ENCODE measurements at regions not wholly inside any gene's neighbourhood (a gene's known extent, or its start where the extent isn't known, plus 50 kb on each side); places are given as distances from the start of the nearest gene placed in this dataset.
"Not testable (repeated sequence)": the region's sequence is repeated elsewhere in the genome, so short reads cannot be mapped to it uniquely, and the experiment has no call there.

GRCh38 chr3:17861476-17861875 lies 119.0 kb upstream of the TBC1D5 start:
- no peak for DNase-seq

DNA sequence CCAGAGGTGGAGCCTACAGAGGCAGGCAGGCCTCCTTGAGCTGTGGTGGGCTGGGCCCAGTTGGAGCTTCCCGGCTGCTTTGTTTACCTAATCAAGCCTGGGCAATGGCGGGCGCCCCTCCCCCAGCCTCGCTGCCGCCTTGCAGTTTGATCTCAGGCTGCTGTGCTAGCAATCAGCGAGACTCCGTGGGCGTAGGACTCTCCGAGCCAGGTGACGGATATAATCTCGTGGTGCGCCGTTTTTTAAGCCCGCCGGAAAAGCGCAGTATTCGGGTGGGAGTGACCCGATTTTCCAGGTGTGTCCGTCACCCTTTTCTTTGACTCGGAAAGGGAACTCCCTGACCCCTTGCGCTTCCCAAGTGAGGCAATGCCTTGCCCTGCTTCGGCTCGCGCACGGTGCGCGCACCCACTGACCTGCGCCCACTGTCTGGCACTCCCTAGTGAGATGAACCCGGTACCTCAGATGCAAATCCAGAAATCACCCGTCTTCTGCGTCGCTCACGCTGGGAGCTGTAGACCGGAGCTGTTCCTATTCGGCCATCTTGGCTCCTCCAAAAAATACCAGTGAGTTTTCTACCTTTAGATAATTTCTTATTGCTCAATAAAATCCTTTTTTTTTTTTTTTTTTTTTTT lies 118.5 kb upstream of the TBC1D5 start:
- not testable (repeated sequence) for DNase-seq

- no peak for DNase-seq
Observed at GRCh38 chr3:17852217-17852616, 109.8 kb upstream of the TBC1D5 start.

DNA sequence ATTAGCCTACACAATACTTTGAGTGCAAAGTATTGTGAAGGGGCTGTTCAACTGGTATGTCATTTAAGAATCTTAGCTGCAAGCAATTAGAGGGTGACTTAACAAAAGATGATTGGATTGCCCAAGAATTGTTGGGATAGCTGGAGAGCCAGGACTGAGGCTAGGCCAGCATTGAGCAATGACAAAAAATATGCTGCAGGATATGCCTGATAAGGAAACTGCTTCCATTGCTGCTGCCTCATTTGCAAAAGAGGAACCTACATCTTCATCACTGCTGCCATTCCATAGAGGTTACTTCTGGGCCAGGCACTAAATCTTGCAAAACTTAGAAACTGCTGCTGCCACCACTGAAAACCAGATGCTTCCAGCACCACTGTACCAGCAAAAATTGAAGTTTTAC lies 108.0 kb upstream of the TBC1D5 start:
- no peak for DNase-seq

DNA sequence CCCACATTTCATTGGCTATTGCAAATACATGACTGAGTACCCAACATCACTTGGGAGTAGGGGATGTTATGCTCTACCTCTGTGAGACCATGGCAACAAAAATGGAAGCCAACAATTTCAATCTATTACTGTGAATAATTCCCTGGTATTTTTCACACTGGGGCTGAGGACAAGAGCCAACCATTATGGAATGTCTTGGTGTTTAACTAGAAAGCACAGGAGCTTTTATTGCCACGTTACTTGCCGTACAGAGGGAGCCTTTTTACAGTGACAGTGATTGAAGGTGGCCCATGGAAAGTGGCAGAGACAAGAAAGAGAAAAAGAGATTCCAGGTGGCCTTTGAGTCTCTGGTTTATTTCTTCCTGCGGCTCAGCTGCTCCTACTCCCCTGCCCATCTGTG lies 105.7 kb upstream of the TBC1D5 start:
- no peak for DNase-seq

- no peak for DNase-seq
Observed at GRCh38 chr3:17847156-17847555, 104.7 kb upstream of the TBC1D5 start.

DNA sequence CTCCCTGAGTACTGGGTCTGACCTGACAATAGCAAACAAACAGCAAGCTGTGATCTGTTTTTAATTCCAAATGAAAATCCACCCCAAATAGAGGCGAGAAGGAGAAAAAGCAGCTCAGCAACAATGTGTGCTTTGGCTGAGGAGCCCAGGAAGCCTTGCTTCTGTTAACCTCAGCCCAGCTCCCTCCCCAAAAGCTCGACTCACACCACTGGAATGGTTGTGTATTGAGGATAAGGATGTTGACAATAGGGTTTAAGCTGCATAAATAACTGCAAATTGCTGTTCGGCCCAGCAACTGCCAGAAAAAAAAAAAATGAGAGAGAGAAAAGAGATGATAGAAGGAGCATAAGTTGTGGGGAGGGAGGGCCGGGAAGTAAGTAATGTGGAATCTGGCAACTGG lies 104.0 kb upstream of the TBC1D5 start:
- no peak for DNase-seq

DNA sequence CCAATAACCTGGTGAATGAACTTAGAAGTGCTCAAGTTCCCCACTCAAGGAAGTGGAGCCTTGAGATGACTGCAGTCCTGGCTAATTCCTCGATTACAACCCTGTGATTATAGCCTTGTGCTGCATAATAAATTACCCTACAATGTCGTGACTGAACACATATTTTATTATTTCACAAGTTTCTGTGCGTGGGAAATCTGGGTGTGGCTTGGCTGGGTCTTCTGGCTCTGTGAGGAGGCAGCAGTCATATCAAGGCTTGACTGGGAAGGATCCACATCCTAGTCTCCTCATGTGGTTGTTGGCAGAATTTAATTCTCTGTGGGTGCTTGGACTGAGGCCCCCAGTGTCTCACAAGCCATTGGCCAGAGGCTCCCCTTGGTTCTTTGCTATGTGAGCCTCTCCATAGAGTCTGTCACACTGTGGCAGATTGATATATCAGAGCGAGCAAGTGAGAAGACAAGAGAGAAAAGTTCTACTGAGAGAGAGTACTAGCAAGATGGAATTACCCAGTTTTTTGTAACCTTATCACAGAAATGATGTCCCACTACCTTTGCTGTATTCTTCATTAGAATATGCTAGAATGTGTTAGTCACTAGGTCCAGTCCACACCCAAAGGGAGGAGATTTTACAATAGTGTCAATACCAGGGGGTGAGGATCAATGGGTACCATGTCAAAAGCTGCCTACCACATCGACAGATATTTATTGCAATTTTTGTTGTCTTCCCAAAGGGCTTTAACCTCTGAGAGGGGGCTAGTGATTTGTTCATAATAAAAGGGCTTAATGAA lies 102.8 kb upstream of the TBC1D5 start:
- no peak for DNase-seq

DNA sequence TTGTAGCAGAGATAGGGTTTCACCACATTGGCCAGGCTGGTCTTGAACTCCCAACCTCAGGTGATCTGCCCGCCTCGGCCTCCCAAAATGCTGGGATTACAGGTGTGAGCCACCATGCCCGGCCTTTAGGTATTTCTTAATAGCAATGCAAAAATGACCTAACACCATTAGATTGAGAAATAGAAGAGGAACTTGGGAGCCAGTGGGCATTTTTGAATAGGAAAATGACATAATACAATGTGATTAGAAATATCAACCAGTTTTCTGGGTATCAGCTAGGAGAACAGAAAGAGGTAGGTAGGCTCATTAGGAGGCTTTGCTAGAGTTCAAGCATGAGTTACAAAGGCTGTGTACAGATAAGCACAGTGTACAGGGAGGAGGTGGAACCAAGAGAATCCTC lies 101.8 kb upstream of the TBC1D5 start:
- no peak for DNase-seq

DNA sequence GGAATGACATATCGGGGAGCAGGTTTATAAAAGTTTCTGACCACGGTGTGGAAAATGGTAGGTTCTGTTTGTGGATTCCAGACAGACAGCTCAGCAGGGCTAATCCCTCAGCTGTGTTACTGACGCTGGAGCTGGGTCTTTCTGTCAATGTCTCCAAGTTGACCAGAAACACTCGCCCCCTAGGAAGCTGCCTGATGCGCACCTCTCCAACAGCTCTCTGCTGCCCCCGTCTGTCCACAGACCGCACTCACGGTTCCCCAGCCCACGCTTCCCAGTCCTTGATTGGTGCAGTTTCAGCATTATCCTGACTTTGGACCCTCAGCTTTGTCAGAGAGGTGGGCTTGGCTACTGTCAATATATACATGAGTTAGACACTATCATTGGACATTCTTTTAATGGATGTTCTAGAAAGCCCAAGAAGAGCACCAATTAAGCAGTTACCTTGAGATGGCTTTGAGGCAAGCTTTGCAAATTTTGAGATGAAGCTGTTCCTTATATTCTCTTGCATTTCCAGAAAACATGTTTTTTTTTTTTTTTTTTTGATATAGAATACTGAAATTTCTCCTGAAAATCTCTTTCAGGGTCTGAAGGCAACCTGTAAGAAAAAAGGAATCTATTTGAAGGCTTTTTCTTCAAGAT lies 98.9 kb upstream of the TBC1D5 start:
- peak; percentile 80 for DNase-seq

DNA sequence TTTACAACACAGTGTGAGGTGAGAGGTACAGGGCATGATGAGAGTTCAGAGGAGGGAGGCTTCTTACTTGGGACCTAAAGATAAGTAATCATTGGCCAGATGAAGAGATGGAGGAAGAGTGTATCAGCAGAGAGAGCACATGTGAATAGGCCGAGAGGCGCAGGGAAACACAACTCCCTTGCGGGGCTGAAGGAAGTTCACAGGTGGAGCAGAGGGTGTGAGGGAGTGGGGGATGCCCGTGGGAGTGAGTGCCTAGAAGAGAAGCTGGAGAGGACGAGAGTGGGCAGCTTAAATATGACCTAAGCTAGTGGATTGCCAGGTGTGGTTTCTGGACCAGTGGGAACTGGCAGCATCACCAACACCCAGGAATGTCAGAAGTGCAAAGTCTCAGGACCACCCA lies 98.2 kb upstream of the TBC1D5 start:
- DNase-seq, result no peak

- no peak for DNase-seq
Observed at GRCh38 chr3:17840126-17840525, 97.7 kb upstream of the TBC1D5 start.

DNA sequence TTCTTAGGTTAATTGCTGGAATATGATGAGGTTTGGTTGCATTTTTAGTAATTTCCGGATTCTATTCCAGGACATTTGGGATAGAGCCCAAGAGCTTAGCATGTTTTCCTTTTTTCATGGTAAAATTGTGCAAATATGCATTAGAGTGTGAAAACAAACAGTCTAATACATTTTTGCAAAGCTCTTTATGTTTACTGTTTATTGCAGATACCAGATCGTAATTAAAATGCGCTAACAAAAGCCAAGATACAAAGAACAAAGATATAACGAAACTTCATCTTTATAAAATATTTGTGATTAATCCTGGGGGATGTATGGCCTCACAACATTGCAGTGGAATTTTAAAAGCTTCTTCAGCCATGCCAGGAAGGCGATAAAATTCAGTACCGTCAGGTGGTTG lies 94.5 kb upstream of the TBC1D5 start:
- no peak for DNase-seq

- no peak for DNase-seq
Observed at GRCh38 chr3:17836092-17836491, 93.7 kb upstream of the TBC1D5 start.

DNA sequence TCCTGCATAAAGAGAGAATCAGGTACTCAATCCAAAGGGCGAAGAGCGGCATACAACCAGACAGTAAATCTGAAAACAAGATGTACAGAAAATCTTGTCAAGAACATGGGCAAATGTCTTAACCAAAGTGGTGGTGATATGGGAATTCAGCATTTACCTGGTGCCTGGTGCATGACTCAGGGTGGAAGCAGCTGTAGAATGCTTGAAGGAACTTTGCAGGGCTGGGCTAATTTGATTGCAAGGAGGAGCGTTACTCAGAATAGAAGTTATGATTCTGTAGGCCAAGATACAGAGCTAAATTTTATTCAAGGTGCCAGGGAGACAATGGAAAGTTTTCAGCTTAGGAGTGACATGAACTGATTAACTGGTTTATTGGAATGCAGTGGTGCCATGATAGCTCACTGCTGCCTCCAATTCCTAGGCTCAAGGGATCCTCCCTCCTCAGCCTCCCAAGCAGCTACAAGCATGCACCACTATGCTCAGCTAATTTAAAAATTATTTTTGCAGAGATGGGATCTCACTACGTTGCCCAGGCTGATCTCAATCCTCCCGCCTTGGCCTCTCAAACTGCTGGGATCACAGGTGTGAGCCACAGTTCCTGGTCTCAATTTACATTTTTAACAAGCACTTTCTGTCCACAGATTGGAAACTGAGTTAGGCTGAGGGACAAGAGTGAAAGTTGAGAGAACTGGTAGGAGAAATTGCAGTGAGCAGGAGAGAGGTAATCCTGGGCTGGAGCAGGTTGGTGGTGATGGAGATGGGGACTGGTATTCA lies 91.5 kb upstream of the TBC1D5 start:
- no peak for DNase-seq

DNA sequence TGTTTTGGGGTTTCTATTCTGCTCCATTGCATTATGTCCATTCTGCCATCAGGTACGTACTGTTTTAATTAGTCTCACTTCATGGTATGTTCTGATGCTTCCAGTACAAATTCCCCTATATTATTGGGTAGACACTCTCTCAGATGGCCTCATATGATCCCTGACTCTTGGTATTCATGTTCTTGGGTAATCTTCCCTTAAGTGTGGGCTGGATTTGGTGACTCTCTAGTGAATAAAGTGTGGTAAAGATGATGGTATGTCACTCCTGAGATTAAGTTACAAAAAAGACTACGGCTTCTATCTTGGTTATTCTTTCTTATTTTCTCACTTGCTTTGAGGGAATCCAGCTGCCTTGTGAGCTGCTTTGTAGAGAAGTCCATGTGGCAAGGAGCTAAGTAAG lies 89.6 kb upstream of the TBC1D5 start:
- no peak for DNase-seq

DNA sequence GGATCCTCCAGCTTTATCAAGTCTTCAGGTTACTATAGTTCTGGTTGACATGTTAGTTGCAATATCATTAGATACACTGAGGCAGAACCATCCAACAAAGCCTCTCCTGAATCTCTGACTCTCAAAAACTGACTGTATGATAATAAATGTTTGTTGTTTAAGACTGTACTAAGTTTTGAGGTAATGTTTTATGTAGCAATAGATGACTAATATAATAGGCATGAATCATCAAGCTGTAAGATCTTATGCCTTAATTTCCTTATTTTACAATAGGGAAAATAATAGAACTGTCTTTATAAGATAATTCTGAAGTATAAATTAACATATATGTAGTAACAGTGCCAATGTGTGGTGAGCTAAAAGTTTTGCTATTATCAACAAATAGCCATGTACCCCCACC lies 88.9 kb upstream of the TBC1D5 start:
- DNase-seq, result no peak

DNA sequence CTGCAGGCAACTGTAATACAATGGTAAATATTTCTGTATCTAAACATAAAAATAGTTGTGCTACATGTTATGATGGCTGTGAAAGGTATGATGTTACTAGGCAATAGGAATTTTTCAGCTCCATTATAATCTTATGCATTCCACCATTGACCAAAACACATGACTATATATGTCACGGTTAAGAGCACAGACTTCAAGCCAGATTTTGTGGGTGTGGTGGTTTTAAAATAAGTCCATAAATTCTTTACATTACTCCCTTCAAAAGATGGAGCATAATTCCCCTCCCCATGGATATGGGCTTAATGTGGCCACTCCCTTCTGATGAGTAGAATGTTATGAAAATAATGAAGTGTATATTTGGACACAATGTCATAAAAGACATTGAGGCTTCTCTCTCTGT lies 88.4 kb upstream of the TBC1D5 start:
- DNase-seq, result no peak

- no peak for DNase-seq
Observed at GRCh38 chr3:17828388-17828787, 86.0 kb upstream of the TBC1D5 start.

DNA sequence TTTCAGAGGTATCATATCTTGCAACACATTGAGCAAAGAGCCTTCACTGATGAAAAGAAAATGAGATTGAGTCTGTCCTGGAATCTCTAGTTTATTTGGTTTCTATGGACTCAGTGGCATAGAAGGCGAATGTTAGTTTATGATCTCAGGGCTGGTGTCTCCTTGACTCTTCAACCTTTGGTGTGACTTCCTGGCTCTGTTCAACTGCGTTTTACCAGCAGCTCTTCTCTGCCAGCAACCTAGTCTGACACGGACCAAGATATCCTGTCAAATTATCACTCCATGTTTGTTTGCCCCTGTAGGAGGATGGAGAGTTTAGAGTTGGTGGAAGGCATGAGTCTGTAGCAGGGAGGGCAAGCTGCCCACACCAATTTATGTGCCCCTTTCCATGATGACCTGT lies 82.9 kb upstream of the TBC1D5 start:
- no peak for DNase-seq

DNA sequence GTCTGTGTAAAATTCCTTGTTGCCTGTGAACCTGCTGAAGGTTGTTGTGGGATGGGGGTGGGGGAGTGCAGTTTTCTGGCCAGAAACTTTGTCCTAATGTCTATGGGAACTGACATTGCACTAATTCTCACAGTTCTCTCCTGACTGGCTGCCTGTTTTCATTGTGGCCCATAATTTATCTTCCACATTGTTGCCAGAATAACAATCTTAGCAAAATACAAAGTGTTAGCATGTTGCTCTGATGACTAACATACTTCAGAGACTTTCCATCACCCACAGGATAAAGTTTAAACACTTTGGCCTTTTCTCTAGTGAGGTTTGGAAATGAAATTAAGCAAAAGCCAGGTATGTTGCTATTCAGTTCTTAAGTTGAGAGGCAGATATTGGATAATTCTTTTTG lies 81.4 kb upstream of the TBC1D5 start:
- no peak for DNase-seq

- DNase-seq, result no peak
Observed at GRCh38 chr3:17823036-17823435, 80.6 kb upstream of the TBC1D5 start.

DNA sequence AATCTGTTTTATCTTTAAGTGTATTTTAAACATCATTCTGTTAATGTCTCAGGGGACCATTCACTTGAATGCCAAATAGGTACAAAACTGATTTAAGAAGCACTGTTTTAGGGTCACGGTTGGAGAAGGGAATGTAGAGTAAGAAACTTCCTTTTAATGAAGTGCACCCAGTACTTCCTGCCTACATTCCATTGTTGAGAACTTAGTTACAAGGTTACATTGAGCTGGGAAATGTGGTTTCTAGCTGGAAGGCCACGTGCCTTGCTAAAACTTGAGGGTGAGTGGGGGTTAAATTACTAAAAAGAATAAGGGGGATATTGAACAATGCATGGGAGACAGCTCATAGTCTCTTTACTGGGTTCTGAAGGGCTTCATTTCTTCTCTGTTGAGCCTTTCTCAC lies 78.3 kb upstream of the TBC1D5 start:
- no peak for DNase-seq

DNA sequence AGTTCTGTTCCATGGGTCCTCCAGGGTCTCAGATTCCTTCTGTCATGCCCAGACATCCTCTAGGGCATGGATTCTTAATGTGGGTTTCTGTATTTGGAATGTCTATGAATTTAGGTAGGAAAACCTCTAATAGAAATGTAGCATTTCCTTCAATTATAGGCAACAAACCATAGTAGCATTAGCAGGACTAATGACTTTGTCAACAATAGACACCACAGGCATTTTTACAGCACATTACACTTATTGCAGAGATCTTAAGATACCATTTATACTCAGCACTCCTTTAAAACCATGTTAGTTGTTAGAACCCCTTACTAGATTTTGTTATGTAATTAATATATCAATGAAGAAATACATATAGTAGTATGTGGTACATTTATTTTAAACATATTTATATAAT lies 77.8 kb upstream of the TBC1D5 start:
- no peak for DNase-seq
